ENCODE measurements at regions not wholly inside any gene's neighbourhood (a gene's known extent, or its start where the extent isn't known, plus 50 kb on each side); places are given as distances from the start of the nearest gene placed in this dataset.

GRCh38 chr3:110504901-110505300 is 566.7 kb upstream of the NECTIN3 start (continued):
- no peak for TF ChIP-seq ZNF354B (CRISPR knock-in tag; IDR thresholded peaks at IDR 0.05)
- no peak for TF ChIP-seq POLR2AphosphoS2 (IDR thresholded peaks at IDR 0.05; ENCODE audit: low read length)
- no peak for TF ChIP-seq RBBP5 (IDR thresholded peaks at IDR 0.05; ENCODE audit: borderline replicate concordance, insufficient read depth, low read length, poor library complexity, severe bottlenecking)
- TF ChIP-seq SMAD2 (IDR thresholded peaks at IDR 0.05; ENCODE audit: low read depth, low read length), result no peak
- peak; percentile 33; the same call in 1 of the 2 replicates for TF ChIP-seq PKNOX1 (IDR thresholded peaks at IDR 0.05)
- TF ChIP-seq BHLHE40 (IDR thresholded peaks at IDR 0.05; ENCODE audit: low read length), result peak; percentile 82
- peak; percentile 85 for TF ChIP-seq LCOR (CRISPR knock-in tag; IDR thresholded peaks at IDR 0.05)
- peak; percentile 88 for TF ChIP-seq POLR2AphosphoS5 (IDR thresholded peaks at IDR 0.05; ENCODE audit: control insufficient read depth, insufficient read depth, low read depth, low read length)
- TF ChIP-seq CREM (IDR thresholded peaks at IDR 0.05; ENCODE audit: low read depth), result peak; percentile 24; the same call in 1 of the 2 replicates
- no peak for TF ChIP-seq HDGF (IDR thresholded peaks at IDR 0.05)
- TF ChIP-seq NFIC (IDR thresholded peaks at IDR 0.05), result peak; percentile 83
- TF ChIP-seq MTA2 (IDR thresholded peaks at IDR 0.05; ENCODE audit: low read depth), result peak; percentile 72
- TF ChIP-seq NR1H2 (CRISPR knock-in tag; IDR thresholded peaks at IDR 0.05), result no peak
- peak; percentile 55 for TF ChIP-seq RBFOX2 (IDR thresholded peaks at IDR 0.05; ENCODE audit: low read depth, low read length)
- peak; percentile 61 for TF ChIP-seq MEIS2 (IDR thresholded peaks at IDR 0.05; ENCODE audit: partially characterized antibody)
- peak; percentile 43; the same call in 1 of the 2 replicates for TF ChIP-seq ATF3 (IDR thresholded peaks at IDR 0.05)
- no peak for TF ChIP-seq ATF3 (CRISPR knock-in tag; conservative IDR thresholded peaks at IDR 0.05)
- TF ChIP-seq ZKSCAN8 (CRISPR knock-in tag; IDR thresholded peaks at IDR 0.05), result no peak
- TF ChIP-seq SMARCA4 (IDR thresholded peaks at IDR 0.05), result peak; percentile 90

Data from K562 (cell line).